HUES64 (cell line): ENCODE measurements at regions not wholly inside any gene's neighbourhood (a gene's known extent, or its start where the extent isn't known, plus 50 kb on each side); places are given as distances from the start of the nearest gene placed in this dataset.
"Not testable (repeated sequence)": the region's sequence is repeated elsewhere in the genome, so short reads cannot be mapped to it uniquely, and the experiment has no call there.

Experiments
- H3K27ac ChIP-seq: 2 replicates; pipeline ENCODE4 v1.7.0; 2013; ENCODE audit warnings: low read depth, low read length, inconsistent platforms
- H3K27me3 ChIP-seq: 2 replicates; pipeline ENCODE4 v1.6.1; 2013; ENCODE audit warnings: mild to moderate bottlenecking, low read length; ENCODE audit not compliant: insufficient read depth
- H3K36me3 ChIP-seq: 2 replicates; pipeline ENCODE4 v1.6.1; 2013; ENCODE audit warnings: mild to moderate bottlenecking, low read length; ENCODE audit not compliant: insufficient read depth
- H3K4me1 ChIP-seq: 2 replicates; pipeline ENCODE4 v1.6.1; 2013; ENCODE audit warnings: mild to moderate bottlenecking, low read length, moderate library complexity; ENCODE audit not compliant: insufficient read depth
- H3K4me3 ChIP-seq: 2 replicates; pipeline ENCODE4 v1.5.1; 2013; ENCODE audit warnings: mild to moderate bottlenecking, low read length, moderate library complexity
- H3K9ac ChIP-seq: 2 replicates; pipeline ENCODE4 v1.6.1; 2013; ENCODE audit warnings: mild to moderate bottlenecking, low read depth, low read length
- H3K9me3 ChIP-seq: 2 replicates; pipeline ENCODE4 v1.6.1; 2013; ENCODE audit warnings: low read depth, low read length; ENCODE audit not compliant: insufficient read depth
- WGBS: fragments of 150-250, 120-280 bp; methylation state at CpG from one replicate; pipeline ENCODE4 v1.1.7; 2013; ENCODE audit warnings: missing lambda C conversion rate; 5-methylcytosine and 5-hydroxymethylcytosine counted together

GRCh38 chr3:64802460-64802859, 114.7 kb upstream of the ADAMTS9 start:
- no peak overlapping the region for H3K4me3 ChIP-seq
- no peaks in the 10 kb centered on the region for H3K9me3 ChIP-seq
- H3K27ac ChIP-seq: no peak overlapping the region
- no peaks in the 10 kb centered on the region for H3K27me3 ChIP-seq
- 89% methylated on average over 4 of the region's 4 CpGs for WGBS
- H3K36me3 ChIP-seq: no peaks in the 10 kb centered on the region
- H3K4me1 ChIP-seq: peaks cover 3% of the 10 kb centered on the region; the same call in 1 of the 2 replicates
- no peak overlapping the region for H3K9ac ChIP-seq

GRCh38 chr3:64801856-64802255, 114.1 kb upstream of the ADAMTS9 start:
- Histone ChIP-seq H3K4me3 (no peak overlapping the region), H3K4me1 (peaks cover 5% of the 10 kb centered on the region), H3K27me3 (no peaks in the 10 kb centered on the region), H3K27ac (no peak overlapping the region), H3K36me3 (no peaks in the 10 kb centered on the region), H3K9me3 (no peaks in the 10 kb centered on the region), H3K9ac (no peak overlapping the region)
- 88% methylated on average over 3 of the region's 3 CpGs for WGBS

GRCh38 chr3:64799606-64800005, 111.8 kb upstream of the ADAMTS9 start:
- no peaks in the 10 kb centered on the region for H3K9me3 ChIP-seq
- WGBS: 89% methylated on average over 8 of the region's 8 CpGs
- peaks cover 18% of the 10 kb centered on the region for H3K4me1 ChIP-seq

GRCh38 chr3:64798316-64798715, 110.5 kb upstream of the ADAMTS9 start:
- no peak overlapping the region for H3K4me3 ChIP-seq
- H3K27me3 ChIP-seq: no peaks in the 10 kb centered on the region
- no peak overlapping the region for H3K9ac ChIP-seq
- H3K36me3 ChIP-seq: no peaks in the 10 kb centered on the region
- no peak overlapping the region for H3K27ac ChIP-seq
- H3K4me1 ChIP-seq: peaks cover 15% of the 10 kb centered on the region
- 96% methylated on average over 5 of the region's 5 CpGs for WGBS
- no peaks in the 10 kb centered on the region for H3K9me3 ChIP-seq

More at GRCh38 chr3:64799606-64800005, 111.8 kb upstream of the ADAMTS9 start:
- Histone ChIP-seq H3K27ac (no peak overlapping the region), H3K36me3 (no peaks in the 10 kb centered on the region), H3K4me3 (no peak overlapping the region), H3K27me3 (no peaks in the 10 kb centered on the region), H3K9ac (no peak overlapping the region)

- H3K27ac ChIP-seq: no peak overlapping the region
- H3K4me3 ChIP-seq: no peak overlapping the region
- H3K9ac ChIP-seq: no peak overlapping the region
- no peaks in the 10 kb centered on the region for H3K27me3 ChIP-seq
- H3K9me3 ChIP-seq: no peaks in the 10 kb centered on the region
- peaks cover 15% of the 10 kb centered on the region for H3K4me1 ChIP-seq
- WGBS: 78% methylated on average over 6 of the region's 7 CpGs
- H3K36me3 ChIP-seq: no peaks in the 10 kb centered on the region
Observed at GRCh38 chr3:64796607-64797399, 109.0 kb upstream of the ADAMTS9 start.

- H3K9ac ChIP-seq: no peak overlapping the region
- H3K36me3 ChIP-seq: no peaks in the 10 kb centered on the region
- H3K27ac ChIP-seq: no peak overlapping the region
- H3K4me1 ChIP-seq: peaks cover 15% of the 10 kb centered on the region
- H3K9me3 ChIP-seq: no peaks in the 10 kb centered on the region
- H3K4me3 ChIP-seq: no peak overlapping the region
- no peaks in the 10 kb centered on the region for H3K27me3 ChIP-seq
- 96% methylated on average over 3 of the region's 3 CpGs for WGBS
Observed at GRCh38 chr3:64792445-64792844, 104.6 kb upstream of the ADAMTS9 start.

GRCh38 chr3:64789111-64789510, 101.3 kb upstream of the ADAMTS9 start:
- H3K9me3 ChIP-seq: 0 out of 2 replicates have a peak, but pooled peaks cover 2% of the 10 kb centered on the region
- H3K4me3 ChIP-seq: no peak overlapping the region
- no peaks in the 10 kb centered on the region for H3K27me3 ChIP-seq
- WGBS: 97% methylated on average over 4 of the region's 4 CpGs
- H3K36me3 ChIP-seq: no peaks in the 10 kb centered on the region
- no peak overlapping the region for H3K9ac ChIP-seq
- H3K27ac ChIP-seq: no peak overlapping the region
- H3K4me1 ChIP-seq: no peaks in the 10 kb centered on the region

GRCh38 chr3:64783200-64783599, 95.4 kb upstream of the ADAMTS9 start:
- Histone ChIP-seq H3K27ac (no peak overlapping the region), H3K4me1 (no peaks in the 10 kb centered on the region), H3K4me3 (no peak overlapping the region), H3K36me3 (no peaks in the 10 kb centered on the region), H3K9ac (no peak overlapping the region), H3K9me3 (0 out of 2 replicates have a peak, but pooled peaks cover 4% of the 10 kb centered on the region), H3K27me3 (no peaks in the 10 kb centered on the region)

GRCh38 chr3:64780923-64781322, 93.1 kb upstream of the ADAMTS9 start:
- H3K9ac ChIP-seq, H3K4me3 ChIP-seq, H3K27me3 ChIP-seq, H3K36me3 ChIP-seq, H3K4me1 ChIP-seq, H3K27ac ChIP-seq, H3K9me3 ChIP-seq: not testable (repeated sequence)
- 96% methylated on average over 3 of the region's 4 CpGs for WGBS

GRCh38 chr3:64773137-64773536, 85.3 kb upstream of the ADAMTS9 start:
- H3K9me3 ChIP-seq: 0 out of 2 replicates have a peak, but pooled peaks cover under 1% of the 10 kb centered on the region
- H3K36me3 ChIP-seq: no peaks in the 10 kb centered on the region
- H3K9ac ChIP-seq: no peak overlapping the region
- 89% methylated on average over 5 of the region's 5 CpGs for WGBS
- no peaks in the 10 kb centered on the region for H3K27me3 ChIP-seq
- no peak overlapping the region for H3K4me3 ChIP-seq
- H3K27ac ChIP-seq: no peak overlapping the region
- no peaks in the 10 kb centered on the region for H3K4me1 ChIP-seq

- no peaks in the 10 kb centered on the region for H3K9me3 ChIP-seq
- WGBS: 87% methylated on average over 4 of the region's 4 CpGs
Observed at GRCh38 chr3:64766440-64766839, 78.6 kb upstream of the ADAMTS9 start.

More at GRCh38 chr3:64766440-64766839, 78.6 kb upstream of the ADAMTS9 start:
- peaks cover 11% of the 10 kb centered on the region for H3K4me1 ChIP-seq
- H3K27ac ChIP-seq: no peak overlapping the region
- no peak overlapping the region for H3K4me3 ChIP-seq
- H3K9ac ChIP-seq: no peak overlapping the region
- H3K27me3 ChIP-seq: no peaks in the 10 kb centered on the region
- no peaks in the 10 kb centered on the region for H3K36me3 ChIP-seq
